ENCODE measurements at regions not wholly inside any gene's neighbourhood (a gene's known extent, or its start where the extent isn't known, plus 50 kb on each side); places are given as distances from the start of the nearest gene placed in this dataset.
"Not testable (repeated sequence)": the region's sequence is repeated elsewhere in the genome, so short reads cannot be mapped to it uniquely, and the experiment has no call there.

- DNase-seq (ENCODE audit: low spot score) = no peak
Measured at GRCh38 chr10:60615541-60615940, 162.7 kb upstream of the CDK1 start.

- no peak for DNase-seq (ENCODE audit: low spot score)
Measured at GRCh38 chr10:60614363-60614762, 163.9 kb upstream of the CDK1 start.

- no peak for DNase-seq (ENCODE audit: low spot score)
Measured at GRCh38 chr10:60613434-60613833, 164.8 kb upstream of the CDK1 start.

- no peak for DNase-seq (ENCODE audit: low spot score)
Measured at GRCh38 chr10:60611291-60611747, 167.0 kb upstream of the CDK1 start.

- DNase-seq (ENCODE audit: low spot score) = no peak
Measured at GRCh38 chr10:60607372-60607771, 170.9 kb upstream of the CDK1 start.

GRCh38 chr10:60606343-60607080 lies 171.8 kb upstream of the CDK1 start:
- DNase-seq (ENCODE audit: low spot score) = no peak

- no peak for DNase-seq (ENCODE audit: low spot score)
Measured at GRCh38 chr10:60605476-60605875, 172.8 kb upstream of the CDK1 start.

GRCh38 chr10:60604342-60604741 lies 173.9 kb upstream of the CDK1 start:
- no peak for DNase-seq (ENCODE audit: low spot score)

- DNase-seq (ENCODE audit: low spot score) = no peak
Measured at GRCh38 chr10:60597513-60597912, 180.8 kb upstream of the CDK1 start.

- no peak for DNase-seq (ENCODE audit: low spot score)
Measured at GRCh38 chr10:60595852-60596251, 182.4 kb upstream of the CDK1 start.

GRCh38 chr10:60594476-60595051 lies 183.7 kb upstream of the CDK1 start:
- no peak for DNase-seq (ENCODE audit: low spot score)

GRCh38 chr10:60591119-60591518 lies 187.2 kb upstream of the CDK1 start:
- DNase-seq (ENCODE audit: low spot score) = no peak

GRCh38 chr10:60589376-60589775 lies 188.9 kb upstream of the CDK1 start:
- no peak for DNase-seq (ENCODE audit: low spot score)

GRCh38 chr10:60581782-60582181 lies 192.1 kb upstream of the ANK3 start:
- not testable (repeated sequence) for DNase-seq (ENCODE audit: low spot score)

- DNase-seq (ENCODE audit: low spot score) = no peak
Measured at GRCh38 chr10:60578217-60578616, 188.5 kb upstream of the ANK3 start.

GRCh38 chr10:60576130-60577069 lies 186.7 kb upstream of the ANK3 start:
- DNase-seq (ENCODE audit: low spot score) = no peak

- DNase-seq (ENCODE audit: low spot score) = no peak
Measured at GRCh38 chr10:60575105-60575504, 185.4 kb upstream of the ANK3 start.

- DNase-seq (ENCODE audit: low spot score) = no peak
Measured at GRCh38 chr10:60574388-60574787, 184.7 kb upstream of the ANK3 start.

GRCh38 chr10:60573336-60573735 lies 183.7 kb upstream of the ANK3 start:
- no peak for DNase-seq (ENCODE audit: low spot score)

GRCh38 chr10:60572511-60573194 lies 183.0 kb upstream of the ANK3 start:
- no peak for DNase-seq (ENCODE audit: low spot score)

GRCh38 chr10:60570896-60571295 lies 181.2 kb upstream of the ANK3 start:
- peak; percentile 63 for DNase-seq (ENCODE audit: low spot score)

GRCh38 chr10:60570272-60570865 lies 180.7 kb upstream of the ANK3 start:
- DNase-seq (ENCODE audit: low spot score) = no peak

Data from D341Med (cell line).